ENCODE measurements at regions not wholly inside any gene's neighbourhood (a gene's known extent, or its start where the extent isn't known, plus 50 kb on each side); places are given as distances from the start of the nearest gene placed in this dataset.

DNA sequence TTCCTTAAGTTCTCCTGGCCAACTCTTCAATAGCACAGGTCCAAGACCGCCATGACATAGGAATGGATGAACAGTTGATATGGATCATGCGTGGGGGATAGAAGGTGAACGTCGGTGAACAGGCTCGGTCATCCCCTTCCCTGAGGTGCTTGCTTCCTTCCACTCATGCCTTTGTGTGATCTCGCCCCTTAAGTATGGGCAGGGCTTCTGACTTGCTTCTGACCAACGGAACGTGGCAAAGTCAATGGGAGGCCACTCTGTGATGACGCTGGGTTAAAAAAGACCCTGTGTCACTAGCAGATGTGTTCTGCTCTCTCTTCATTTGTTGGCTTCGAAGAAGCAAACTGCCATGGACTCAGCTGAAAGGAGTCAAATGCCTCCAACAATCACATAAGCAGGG lies 240.5 kb upstream of the TUT7 start:
- Histone ChIP-seq H3K9ac (ENCODE audit: low read depth, low read length) (no peak overlapping the region), H3K9me3 (ENCODE audit: insufficient read depth, low read depth, low read length) (no peaks in the 10 kb centered on the region), H3K4me3 (ENCODE audit: low read length) (no peak overlapping the region), H3K27ac (ENCODE audit: low read length) (no peak overlapping the region), H3K27me3 (ENCODE audit: insufficient read depth, low read length) (no peaks in the 10 kb centered on the region), H3K36me3 (ENCODE audit: insufficient read depth, low read depth, low read length) (no peaks in the 10 kb centered on the region), H3K4me1 (ENCODE audit: insufficient read depth, low read length) (peaks cover 17% of the 10 kb centered on the region; the same call in 1 of the 2 replicates)

DNA sequence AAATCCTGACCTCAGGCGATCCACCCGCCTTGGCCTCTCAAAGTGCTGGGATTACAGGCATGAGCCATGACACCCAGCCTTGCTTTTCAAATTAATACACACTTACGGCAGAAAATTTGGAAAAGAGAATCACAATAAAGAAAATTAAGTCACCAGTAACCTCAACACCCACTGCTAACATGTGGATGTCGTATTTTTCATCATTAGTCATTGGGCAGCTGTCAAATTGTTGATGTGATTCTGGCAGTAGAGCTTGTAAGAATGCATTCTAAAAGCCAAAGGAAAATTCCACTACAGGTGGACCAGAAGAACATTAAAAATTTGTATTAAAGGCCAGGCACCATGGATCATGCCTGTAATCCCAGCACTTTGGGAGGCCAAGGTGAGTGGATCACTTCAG lies 237.3 kb upstream of the TUT7 start:
- Histone ChIP-seq H3K36me3 (ENCODE audit: insufficient read depth, low read depth, low read length) (no peaks in the 10 kb centered on the region), H3K27me3 (ENCODE audit: insufficient read depth, low read length) (no peaks in the 10 kb centered on the region), H3K27ac (ENCODE audit: low read length) (no peak overlapping the region), H3K4me1 (ENCODE audit: insufficient read depth, low read length) (no peaks in the 10 kb centered on the region), H3K9ac (ENCODE audit: low read depth, low read length) (no peak overlapping the region), H3K9me3 (ENCODE audit: insufficient read depth, low read depth, low read length) (no peaks in the 10 kb centered on the region), H3K4me3 (ENCODE audit: low read length) (no peak overlapping the region)

DNA sequence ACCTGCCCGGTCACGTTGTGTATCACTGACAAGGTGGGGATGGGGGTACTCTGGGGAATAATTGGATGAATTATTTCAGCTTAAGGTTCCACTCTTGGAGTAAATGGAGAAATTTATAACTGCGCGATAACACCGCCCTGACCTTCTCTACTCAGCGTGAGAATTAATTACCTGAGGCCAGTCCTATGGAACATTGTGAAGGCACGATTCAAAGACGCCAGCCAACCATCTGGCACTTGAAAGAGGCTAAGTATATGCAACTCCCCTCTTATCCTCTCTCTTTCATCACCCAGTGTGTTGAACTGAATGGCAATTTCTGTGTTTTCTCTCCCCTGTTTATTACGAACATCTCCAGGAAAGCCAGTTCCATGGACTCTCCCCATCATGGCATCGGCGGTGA lies 235.5 kb upstream of the TUT7 start:
- Histone ChIP-seq H3K9ac (ENCODE audit: low read depth, low read length) (no peak overlapping the region), H3K36me3 (ENCODE audit: insufficient read depth, low read depth, low read length) (no peaks in the 10 kb centered on the region), H3K27ac (ENCODE audit: low read length) (no peak overlapping the region), H3K27me3 (ENCODE audit: insufficient read depth, low read length) (no peaks in the 10 kb centered on the region), H3K4me3 (ENCODE audit: low read length) (no peak overlapping the region), H3K4me1 (ENCODE audit: insufficient read depth, low read length) (no peaks in the 10 kb centered on the region), H3K9me3 (ENCODE audit: insufficient read depth, low read depth, low read length) (no peaks in the 10 kb centered on the region)

GRCh38 chr9:86589273-86589672 lies 235.1 kb upstream of the TUT7 start:
- Histone ChIP-seq H3K27ac (ENCODE audit: low read length) (no peak overlapping the region), H3K27me3 (ENCODE audit: insufficient read depth, low read length) (no peaks in the 10 kb centered on the region), H3K36me3 (ENCODE audit: insufficient read depth, low read depth, low read length) (no peaks in the 10 kb centered on the region), H3K4me3 (ENCODE audit: low read length) (no peak overlapping the region), H3K4me1 (ENCODE audit: insufficient read depth, low read length) (no peaks in the 10 kb centered on the region), H3K9ac (ENCODE audit: low read depth, low read length) (no peak overlapping the region), H3K9me3 (ENCODE audit: insufficient read depth, low read depth, low read length) (no peaks in the 10 kb centered on the region)

DNA sequence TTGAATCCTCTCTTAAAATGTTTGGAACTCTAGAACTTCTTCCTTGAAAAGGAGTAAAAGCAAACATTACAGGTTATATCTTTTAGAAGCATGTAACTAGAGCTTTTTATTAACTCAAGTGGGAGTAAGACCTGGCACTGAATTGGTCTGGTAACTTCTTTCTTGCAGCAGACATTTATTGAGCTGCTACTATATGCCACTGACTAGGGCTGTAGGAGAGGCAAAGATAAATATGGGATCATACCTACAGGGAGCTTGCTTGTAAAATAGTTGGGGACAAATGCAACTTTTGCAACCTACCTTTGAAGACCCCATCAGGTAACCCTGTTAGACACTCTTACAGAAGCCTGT lies 231.9 kb upstream of the TUT7 start:
- Histone ChIP-seq H3K27me3 (ENCODE audit: insufficient read depth, low read length) (no peaks in the 10 kb centered on the region), H3K4me3 (ENCODE audit: low read length) (no peak overlapping the region), H3K4me1 (ENCODE audit: insufficient read depth, low read length) (no peaks in the 10 kb centered on the region), H3K9ac (ENCODE audit: low read depth, low read length) (no peak overlapping the region), H3K36me3 (ENCODE audit: insufficient read depth, low read depth, low read length) (no peaks in the 10 kb centered on the region), H3K9me3 (ENCODE audit: insufficient read depth, low read depth, low read length) (no peaks in the 10 kb centered on the region), H3K27ac (ENCODE audit: low read length) (no peak overlapping the region)

DNA sequence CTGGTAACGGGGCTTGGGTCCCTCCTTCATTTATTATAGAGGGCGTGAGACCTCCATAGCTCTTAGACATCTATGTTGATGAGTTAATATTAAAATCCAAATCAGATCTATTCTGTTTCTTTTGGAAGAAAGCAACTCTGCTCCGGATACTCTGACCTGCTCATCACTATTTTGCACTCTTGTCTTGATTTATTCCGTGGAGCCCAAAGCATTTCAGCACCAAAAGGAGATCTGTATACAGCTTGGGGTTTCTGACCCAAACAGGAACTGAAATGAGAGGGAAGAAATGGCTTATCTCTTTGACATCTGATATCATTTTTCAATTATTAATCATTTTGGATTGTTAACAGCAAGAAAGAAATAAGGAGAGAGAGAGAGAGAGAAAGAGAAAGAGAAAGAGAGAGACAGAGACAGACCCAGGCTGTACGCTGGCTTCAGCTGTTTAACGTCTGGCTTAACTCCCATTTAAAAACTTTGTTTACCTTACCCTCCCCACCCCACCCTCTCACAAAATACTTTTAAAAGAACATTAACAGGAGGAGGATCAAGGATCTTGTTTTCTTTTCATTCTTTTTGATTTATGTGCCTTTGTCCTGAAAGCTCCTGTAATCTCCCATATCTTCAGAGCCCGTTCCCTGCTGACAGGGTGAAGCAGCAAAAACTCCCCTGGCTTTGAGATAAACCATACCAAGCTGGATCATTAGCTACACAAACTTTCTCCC lies 231.4 kb upstream of the TUT7 start:
- H3K4me1 ChIP-seq (ENCODE audit: insufficient read depth, low read length): no peaks in the 10 kb centered on the region
- H3K27me3 ChIP-seq (ENCODE audit: insufficient read depth, low read length): no peaks in the 10 kb centered on the region
- H3K9ac ChIP-seq (ENCODE audit: low read depth, low read length): no peak overlapping the region
- H3K36me3 ChIP-seq (ENCODE audit: insufficient read depth, low read depth, low read length): no peaks in the 10 kb centered on the region
- no peak overlapping the region for H3K4me3 ChIP-seq (ENCODE audit: low read length)
- no peaks in the 10 kb centered on the region for H3K9me3 ChIP-seq (ENCODE audit: insufficient read depth, low read depth, low read length)
- no peak overlapping the region for H3K27ac ChIP-seq (ENCODE audit: low read length)

DNA sequence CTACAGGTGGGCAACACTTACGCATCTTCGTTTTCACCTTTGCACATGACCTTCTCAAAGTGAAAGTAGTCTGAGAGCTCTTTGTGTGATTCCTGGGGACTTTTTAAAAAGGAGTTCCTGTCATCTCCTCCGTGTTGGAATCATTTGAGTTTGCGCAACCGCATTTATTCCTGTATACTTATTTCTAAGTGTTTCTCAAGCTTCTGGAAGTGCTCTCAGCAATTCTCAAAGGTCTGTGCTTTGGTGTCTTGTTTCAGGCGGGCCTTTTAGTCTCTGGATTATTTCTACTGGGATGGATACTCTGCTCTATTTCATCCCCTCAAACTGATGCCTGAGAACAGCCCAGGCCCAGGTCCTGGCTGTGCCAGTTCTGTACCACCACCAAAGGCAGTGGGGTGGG lies 226.5 kb upstream of the TUT7 start:
- Histone ChIP-seq H3K4me1 (ENCODE audit: insufficient read depth, low read length) (0 out of 2 replicates have a peak, but pooled peaks cover 3% of the 10 kb centered on the region), H3K4me3 (ENCODE audit: low read length) (no peak overlapping the region), H3K9me3 (ENCODE audit: insufficient read depth, low read depth, low read length) (no peaks in the 10 kb centered on the region), H3K27me3 (ENCODE audit: insufficient read depth, low read length) (no peaks in the 10 kb centered on the region), H3K36me3 (ENCODE audit: insufficient read depth, low read depth, low read length) (no peaks in the 10 kb centered on the region), H3K9ac (ENCODE audit: low read depth, low read length) (no peak overlapping the region), H3K27ac (ENCODE audit: low read length) (no peak overlapping the region)

- H3K4me3 ChIP-seq (ENCODE audit: low read length): no peak overlapping the region
- H3K36me3 ChIP-seq (ENCODE audit: insufficient read depth, low read depth, low read length): no peaks in the 10 kb centered on the region
- H3K27me3 ChIP-seq (ENCODE audit: insufficient read depth, low read length): no peaks in the 10 kb centered on the region
- no peak overlapping the region for H3K27ac ChIP-seq (ENCODE audit: low read length)
- H3K9ac ChIP-seq (ENCODE audit: low read depth, low read length): no peak overlapping the region
- H3K9me3 ChIP-seq (ENCODE audit: insufficient read depth, low read depth, low read length): no peaks in the 10 kb centered on the region
- H3K4me1 ChIP-seq (ENCODE audit: insufficient read depth, low read length): 0 out of 2 replicates have a peak, but pooled peaks cover 3% of the 10 kb centered on the region
Observed at GRCh38 chr9:86578722-86579121, 224.5 kb upstream of the TUT7 start.

GRCh38 chr9:86577420-86578333 lies 223.5 kb upstream of the TUT7 start:
- H3K4me3 ChIP-seq (ENCODE audit: low read length): no peak overlapping the region
- no peaks in the 10 kb centered on the region for H3K9me3 ChIP-seq (ENCODE audit: insufficient read depth, low read depth, low read length)
- H3K36me3 ChIP-seq (ENCODE audit: insufficient read depth, low read depth, low read length): no peaks in the 10 kb centered on the region
- 0 out of 2 replicates have a peak, but pooled peaks cover 3% of the 10 kb centered on the region for H3K4me1 ChIP-seq (ENCODE audit: insufficient read depth, low read length)
- H3K27me3 ChIP-seq (ENCODE audit: insufficient read depth, low read length): no peaks in the 10 kb centered on the region
- H3K9ac ChIP-seq (ENCODE audit: low read depth, low read length): no peak overlapping the region
- H3K27ac ChIP-seq (ENCODE audit: low read length): no peak overlapping the region

DNA sequence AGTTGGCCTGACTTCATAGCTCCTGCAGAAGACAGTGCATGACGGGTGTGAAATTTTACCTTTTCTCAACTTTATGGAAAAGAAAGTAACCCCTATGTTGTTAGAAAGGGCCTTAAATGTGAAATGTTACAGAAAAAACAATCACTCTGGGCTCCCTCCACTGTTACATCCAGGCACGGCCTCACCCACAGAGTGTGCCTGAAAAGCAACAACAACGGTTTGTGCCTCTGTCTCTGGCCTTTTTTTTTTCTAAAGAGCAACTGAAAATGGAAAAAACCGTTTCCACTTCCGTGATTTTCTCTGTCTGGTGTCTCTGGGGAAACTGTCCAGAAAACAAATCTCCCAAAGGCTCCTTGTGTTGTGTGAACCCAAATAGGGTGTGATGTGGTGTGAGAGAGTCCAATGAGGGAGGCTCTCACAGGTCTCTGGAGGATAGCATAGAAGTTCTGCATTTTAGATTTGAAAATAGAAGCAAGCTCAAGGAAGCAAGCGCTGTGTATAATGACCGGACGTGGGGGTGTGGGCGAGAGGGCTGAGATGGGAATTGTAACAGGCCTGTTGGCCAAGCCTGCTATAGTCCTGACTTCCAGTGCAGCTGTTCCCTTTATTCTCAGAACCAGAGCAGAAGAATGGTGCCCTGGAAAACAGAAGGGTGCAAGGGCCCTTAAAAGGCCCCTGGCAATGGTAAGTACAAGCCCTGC lies 221.8 kb upstream of the TUT7 start:
- no peaks in the 10 kb centered on the region for H3K36me3 ChIP-seq (ENCODE audit: insufficient read depth, low read depth, low read length)
- no peak overlapping the region for H3K9ac ChIP-seq (ENCODE audit: low read depth, low read length)
- H3K27me3 ChIP-seq (ENCODE audit: insufficient read depth, low read length): no peaks in the 10 kb centered on the region
- H3K4me3 ChIP-seq (ENCODE audit: low read length): no peak overlapping the region
- H3K27ac ChIP-seq (ENCODE audit: low read length): no peak overlapping the region
- 0 out of 2 replicates have a peak, but pooled peaks cover 3% of the 10 kb centered on the region for H3K4me1 ChIP-seq (ENCODE audit: insufficient read depth, low read length)
- no peaks in the 10 kb centered on the region for H3K9me3 ChIP-seq (ENCODE audit: insufficient read depth, low read depth, low read length)

DNA sequence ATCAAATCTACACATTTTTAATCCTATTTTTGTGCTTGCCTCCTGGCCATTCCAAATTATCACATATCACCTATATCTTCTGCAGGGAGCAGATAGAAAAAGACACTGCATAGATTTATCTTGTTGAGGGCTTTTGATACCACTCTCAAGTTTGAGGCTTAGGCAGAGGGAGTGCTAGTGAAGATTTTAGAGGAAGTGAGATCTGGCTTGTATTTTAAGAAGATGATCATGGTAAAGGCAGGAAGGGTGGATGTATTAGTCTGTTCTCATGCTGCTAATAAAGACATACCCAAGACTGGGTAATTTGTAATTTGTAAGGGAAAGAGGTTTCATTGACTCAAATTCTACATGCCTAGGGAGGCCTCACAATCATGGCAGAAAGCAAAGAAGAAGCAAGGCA lies 220.9 kb upstream of the TUT7 start:
- Histone ChIP-seq H3K9ac (ENCODE audit: low read depth, low read length) (no peak overlapping the region), H3K27me3 (ENCODE audit: insufficient read depth, low read length) (no peaks in the 10 kb centered on the region), H3K9me3 (ENCODE audit: insufficient read depth, low read depth, low read length) (no peaks in the 10 kb centered on the region), H3K27ac (ENCODE audit: low read length) (no peak overlapping the region), H3K36me3 (ENCODE audit: insufficient read depth, low read depth, low read length) (no peaks in the 10 kb centered on the region), H3K4me3 (ENCODE audit: low read length) (no peak overlapping the region), H3K4me1 (ENCODE audit: insufficient read depth, low read length) (0 out of 2 replicates have a peak, but pooled peaks cover 3% of the 10 kb centered on the region)

Data from iPS-20b (cell line).